NCI-H82 treated with DMSO at 0.1 percent for 48 hours (cell line): ENCODE measurements at regions not wholly inside any gene's neighbourhood (a gene's known extent, or its start where the extent isn't known, plus 50 kb on each side); places are given as distances from the start of the nearest gene placed in this dataset.

ENCODE experiments used
- DNase-seq: peaks from one replicate; lab custom pipeline; 2025; ENCODE audit not compliant: unreplicated experiment; lab: John Stamatoyannopoulos, UW

DNA sequence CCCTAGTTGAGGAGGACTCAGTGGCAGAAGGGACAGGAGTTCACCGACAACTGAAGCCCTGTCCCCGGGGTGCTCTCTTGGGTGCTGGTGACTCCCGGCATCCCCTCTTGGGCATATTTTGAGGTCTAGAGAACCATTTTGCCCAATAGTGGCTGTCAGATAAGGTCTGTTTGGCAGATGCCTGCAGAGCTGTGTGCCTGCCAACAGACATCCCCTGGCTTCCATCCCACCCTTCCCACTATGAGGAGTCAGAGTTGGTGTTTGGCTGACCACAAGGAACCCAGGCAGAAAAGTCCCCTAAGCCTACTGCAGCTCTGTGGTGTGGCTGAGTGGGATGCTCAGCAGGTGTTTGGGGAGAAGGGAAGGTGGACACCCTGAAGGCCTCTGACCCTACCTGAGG is 207.0 kb downstream of the AUH start:
- no peak for DNase-seq

DNA sequence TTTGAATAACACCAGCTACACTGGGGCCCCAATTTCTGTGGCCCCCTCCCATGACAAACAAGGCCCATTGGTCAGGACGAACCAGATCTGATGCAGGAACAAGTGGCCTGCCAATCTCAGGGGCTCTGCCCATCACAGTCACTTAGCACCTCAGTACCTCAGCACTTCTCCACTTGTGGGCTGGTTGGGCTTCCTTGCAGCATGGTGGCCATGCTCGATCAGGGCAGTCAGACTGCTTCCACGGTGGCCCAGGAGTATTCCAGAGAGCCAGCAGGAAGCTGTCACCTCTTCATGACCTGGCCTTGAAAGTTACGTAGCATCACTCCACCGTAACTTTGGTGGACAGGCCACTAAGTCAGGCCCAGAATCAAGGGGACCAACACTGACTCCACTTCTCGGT is 206.5 kb downstream of the AUH start:
- no peak for DNase-seq

DNA sequence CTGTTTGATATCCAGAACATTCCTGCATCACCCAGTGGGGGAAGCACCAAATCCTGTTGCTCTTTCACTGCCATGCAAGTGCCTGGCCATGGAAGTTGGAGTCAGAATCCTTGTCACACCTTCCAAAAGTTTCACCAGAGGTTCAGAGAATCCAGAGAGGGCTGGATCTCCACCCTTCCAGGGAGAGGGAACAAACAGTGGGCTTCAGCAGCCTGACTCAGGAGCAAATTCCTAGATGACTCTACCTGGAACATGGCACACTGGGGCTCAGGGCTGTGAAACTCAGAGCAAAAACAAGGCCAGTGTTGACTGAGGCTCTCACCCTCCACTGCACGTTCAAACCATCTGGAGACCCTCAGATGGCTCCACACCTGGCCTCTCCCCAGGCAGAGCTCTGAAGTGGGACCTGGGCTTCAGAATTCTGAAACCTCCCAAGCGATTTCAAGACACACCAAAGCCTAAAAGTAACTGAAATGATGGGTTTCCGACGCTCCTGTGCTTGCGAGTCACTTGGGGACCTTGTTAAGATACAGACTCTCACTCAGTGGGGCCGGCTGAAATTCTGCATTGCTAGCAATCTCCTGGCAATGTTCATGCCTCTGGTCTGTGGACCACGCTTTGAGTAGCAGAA is 205.9 kb downstream of the AUH start:
- DNase-seq: no peak

DNA sequence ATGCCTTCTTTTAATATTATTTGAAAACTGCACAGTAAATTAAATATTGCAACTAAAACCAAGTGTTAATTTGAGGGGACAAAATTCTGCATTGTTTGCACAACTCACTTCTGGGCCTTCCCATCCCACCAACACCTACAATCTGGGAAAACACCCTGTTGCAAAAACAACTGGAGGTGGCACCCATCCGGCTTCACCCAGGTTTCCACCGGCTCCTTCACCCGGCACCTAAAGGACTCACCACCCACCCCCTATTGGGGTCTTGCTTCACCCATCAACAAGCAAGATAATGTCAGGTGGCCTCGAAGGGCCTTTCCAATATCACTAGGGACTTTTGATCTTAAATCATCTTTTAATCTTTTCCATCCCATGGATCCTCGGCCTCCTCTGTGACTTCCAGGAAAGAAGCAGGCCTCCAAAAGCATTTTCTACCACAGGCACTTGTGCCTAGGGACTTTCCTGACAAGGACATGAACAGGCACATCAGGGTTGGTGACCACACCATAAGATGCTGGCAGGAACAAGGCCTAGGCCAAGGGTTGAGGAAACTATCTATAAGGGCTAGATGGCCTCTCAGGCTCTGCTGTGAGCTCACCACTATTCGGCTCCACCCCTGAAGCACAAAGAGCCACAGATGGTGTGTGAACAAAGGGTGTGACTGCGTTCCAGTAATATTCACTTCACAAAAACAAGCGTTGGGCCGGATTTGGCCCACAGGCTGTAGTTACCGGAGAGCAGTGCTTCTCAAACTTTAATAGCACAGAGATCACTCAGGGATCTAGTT is 205.1 kb downstream of the AUH start:
- no peak for DNase-seq

DNA sequence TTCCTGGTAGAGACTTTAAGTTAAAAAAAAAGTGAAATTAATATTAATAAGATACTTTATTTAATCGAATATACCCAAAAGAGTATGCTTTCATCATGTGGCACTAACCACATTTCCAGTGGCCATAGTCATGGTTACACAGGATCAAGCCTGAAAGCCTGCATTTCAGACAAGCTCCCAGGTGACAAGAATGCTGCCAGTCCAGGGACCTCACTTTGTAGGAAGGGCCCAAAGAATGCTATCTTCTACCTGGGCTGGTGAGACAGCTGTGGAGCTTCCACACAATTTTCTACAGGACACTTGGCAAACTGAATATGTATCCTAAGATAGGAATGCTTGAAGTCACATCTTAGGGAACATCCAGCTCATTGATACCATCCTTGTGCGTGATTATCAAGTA is 203.8 kb downstream of the AUH start:
- no peak for DNase-seq

DNA sequence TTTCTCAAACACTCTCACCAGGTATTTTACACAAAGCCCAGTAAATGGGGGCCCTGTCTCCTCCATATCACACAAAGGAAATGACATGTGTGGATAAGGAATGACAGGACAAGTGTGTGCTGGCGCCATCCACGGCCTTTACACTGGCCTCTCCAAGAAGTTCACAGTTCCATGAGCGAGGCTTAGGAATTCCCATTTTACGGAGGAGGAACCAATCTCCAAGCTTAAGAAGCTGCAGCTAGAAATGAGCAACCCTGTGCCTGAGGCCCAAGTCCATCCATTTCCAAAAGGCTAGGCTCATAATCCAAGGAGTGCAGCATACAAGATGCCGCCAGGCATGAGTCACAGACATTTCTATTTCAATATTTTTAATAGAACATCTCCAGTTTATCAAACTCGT is 203.4 kb downstream of the AUH start:
- DNase-seq: no peak

DNA sequence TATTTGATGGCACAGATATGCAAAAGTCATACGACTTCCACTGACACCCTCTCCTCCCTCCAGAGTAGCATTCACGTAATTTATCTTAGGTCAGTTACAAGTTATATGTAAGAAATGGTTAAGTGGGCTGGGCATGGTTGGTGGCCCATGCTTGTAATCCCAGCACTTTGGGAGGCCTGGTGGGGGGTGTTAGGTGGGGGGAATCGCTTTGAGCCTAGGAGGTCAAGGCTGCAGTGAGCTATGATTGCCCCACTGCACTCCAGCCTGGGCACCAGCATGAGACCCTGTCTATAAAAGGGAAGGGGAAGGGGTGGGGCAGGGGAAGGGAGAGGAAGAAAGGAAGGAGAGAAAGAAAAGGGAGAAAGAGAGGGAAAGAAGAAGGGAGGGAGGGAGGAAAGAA is 202.8 kb downstream of the AUH start:
- DNase-seq: no peak

DNA sequence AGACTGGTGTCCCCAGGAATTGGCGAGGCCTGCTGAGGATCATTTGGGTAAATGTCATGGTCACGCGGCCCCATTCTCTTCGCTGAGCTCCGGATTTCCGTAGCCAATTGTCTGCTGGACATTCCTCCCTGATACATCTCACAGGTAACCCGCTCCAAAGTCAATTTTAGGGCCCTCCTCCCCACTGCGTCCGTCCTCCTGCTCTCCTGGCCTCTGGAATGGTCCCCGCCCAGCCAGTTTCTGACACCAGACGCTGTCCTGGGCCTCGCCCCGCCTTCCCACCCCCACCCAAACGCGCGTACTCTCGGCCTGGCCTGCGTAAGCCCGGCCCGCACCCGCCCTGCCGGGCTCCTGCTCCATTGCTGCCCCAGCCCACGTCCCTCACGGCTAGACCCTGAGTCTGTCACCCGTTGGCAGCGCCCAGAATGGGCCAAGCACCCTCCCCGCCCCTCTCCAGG is 202.0 kb downstream of the AUH start:
- no peak for DNase-seq

DNA sequence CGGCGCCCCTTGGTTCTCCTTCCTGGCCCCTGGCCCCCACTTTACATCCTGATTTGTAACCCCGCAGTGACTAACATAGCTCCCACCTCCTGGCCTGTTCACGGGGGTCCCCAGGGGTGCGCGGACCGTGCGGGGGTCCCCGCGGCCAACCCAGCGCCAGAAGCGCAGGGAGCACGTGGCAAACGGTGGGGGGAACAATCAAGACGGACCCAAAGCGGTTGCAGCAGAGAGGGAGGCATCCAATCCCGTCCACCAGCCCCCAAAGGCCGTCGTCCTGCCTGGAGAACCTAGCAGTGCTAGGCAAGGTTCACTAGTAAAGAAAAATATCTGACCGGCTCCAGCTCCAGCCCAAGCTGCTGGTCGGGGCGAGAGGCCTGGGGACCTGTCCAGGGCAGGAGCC is 201.5 kb downstream of the AUH start:
- DNase-seq: no peak

DNA sequence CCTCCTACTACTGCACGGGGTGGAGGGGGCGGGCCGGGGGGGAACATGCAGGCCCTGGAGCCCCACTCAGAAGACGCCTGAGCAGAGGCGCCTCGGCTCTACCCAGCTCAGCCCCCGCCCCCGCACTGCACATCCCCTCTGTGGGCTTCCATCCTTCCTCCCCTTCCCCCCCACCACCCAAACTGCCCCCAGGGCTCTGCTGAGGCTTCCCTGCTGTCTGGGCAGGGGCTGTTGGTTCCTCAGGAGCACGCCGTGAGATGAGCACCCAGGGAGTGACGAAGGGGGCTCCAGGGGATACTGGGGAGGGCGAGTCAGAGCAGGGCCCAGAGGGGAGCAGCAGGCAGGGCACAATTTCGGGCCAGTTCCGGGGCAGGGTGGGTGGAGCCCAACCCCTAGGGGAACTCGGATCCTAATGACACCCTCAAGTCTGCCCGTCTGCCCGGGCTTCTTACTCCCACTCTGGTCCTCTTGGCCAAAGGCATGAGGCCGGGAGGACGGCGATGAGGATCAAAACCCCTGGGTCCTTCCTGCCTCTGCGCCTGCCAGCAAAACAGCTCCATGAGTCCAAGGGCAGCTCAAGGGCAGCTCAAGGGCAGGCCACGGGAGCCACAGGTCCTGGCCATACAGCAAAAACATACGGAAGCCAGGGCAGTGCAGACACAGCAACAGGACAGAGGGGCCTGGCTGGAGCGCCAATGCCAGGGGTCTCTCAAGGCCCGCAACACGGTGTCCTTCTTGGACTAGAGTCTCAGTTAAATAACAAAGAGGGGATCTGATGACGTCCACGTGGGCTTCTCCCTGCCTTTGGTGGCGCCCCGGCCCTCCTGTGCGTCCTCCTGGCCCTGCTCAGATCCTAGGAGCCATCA is 200.9 kb downstream of the AUH start:
- DNase-seq: no peak

DNA sequence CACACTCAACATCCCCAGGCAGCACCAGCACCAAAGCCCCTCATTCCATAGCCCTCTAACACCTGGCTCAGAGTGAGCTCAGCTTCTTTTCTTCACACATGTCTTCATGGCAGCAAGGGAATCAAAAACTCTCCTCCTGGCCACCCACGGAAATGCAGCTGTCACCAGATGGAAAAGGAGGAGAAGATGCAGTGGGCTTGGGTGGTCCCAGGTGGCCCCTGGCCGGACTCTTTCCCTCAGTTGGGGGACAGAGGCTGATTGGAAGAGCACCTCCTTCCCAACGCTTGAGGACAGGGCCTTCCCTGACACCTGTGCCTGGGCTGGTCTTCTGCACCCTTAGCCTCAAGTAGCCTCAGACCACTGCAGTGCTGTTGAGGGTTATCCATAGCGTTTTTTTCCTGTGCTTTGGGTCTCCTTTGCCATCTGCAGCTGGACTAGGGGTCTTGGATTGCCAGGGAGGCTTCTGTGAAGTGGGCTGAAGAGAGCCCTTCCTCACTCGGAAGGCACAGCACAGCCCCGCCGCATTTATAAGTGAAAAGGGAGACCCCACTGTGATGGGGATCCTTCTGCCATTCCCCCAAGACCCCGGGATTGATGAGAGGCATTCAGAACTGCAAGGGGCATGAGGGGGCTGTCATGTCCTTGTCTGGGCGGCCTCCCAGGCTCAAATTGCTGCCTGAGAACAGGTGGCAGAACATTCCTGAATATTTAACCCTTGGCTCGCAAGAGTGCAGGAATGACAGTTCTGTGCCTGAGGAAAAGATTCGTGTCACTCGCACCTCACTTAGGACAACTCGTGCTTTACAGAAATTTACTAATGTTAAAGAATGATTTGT is 200.0 kb downstream of the AUH start:
- no peak for DNase-seq

DNA sequence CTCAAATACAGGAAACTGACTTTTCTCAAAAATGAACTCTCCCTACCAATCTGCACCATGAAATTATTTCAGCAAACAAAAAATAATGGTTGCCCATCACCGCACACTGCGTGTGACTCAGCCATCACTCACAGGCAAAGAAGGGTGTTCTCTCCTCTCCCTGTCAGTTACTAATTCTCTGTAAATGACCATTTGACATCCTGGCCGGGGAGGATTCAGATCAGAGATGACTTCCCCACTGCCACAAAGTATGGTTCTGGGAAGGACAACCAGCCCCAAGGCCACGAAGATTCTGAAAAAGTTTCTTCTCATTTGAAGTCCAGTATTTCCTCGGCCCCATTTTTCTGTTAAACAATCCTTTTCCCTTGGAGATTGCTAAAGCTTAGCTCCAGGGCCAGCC is 199.4 kb downstream of the AUH start:
- DNase-seq: no peak

DNA sequence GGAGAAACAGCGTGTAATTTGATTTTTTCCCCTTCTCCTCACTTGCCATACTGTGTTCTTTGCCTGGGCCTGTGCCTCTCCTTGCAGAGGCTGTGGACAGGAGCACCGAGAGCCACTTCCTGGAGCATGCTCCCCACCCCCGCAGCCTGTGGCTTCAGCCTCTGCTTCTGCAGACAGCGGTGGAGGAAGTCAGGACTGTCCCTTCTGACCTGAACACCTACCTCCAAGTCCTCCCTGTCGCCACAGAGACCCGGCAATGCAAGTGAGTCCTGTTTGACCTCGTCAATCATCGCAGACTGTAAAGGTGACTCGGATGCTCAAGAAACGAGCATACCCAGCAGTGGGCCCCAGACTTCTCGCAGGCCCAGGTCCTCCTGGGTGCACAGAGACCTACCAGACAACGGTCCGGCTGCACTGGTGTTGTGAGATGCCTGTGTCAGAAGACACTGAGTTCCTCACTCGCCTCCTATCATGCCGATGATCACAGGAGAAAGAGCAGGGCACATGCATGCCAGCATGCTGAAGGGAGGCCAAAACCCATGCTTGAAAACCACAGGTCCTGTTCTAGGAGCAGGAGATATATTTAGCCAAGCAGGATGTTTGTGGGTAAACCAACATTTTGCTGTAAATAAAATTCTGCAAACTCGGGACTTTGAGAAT is 198.8 kb downstream of the AUH start:
- no peak for DNase-seq

DNA sequence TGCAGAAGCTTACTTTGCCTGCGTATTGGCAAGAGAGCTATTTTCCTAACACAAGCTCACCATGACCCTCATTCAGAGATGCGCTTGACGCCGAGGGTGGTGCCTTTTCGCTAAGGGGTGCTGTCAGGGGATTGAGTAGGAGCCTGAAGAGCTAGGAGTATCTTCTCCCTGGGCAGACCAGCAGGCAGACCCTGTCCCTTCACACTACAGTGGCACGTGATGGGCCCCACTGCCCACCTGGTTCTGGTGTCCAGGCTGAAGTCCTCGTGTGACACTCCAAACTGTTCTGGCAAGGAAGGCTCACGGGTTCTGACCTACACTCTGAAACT is 198.3 kb downstream of the AUH start:
- no peak for DNase-seq

DNA sequence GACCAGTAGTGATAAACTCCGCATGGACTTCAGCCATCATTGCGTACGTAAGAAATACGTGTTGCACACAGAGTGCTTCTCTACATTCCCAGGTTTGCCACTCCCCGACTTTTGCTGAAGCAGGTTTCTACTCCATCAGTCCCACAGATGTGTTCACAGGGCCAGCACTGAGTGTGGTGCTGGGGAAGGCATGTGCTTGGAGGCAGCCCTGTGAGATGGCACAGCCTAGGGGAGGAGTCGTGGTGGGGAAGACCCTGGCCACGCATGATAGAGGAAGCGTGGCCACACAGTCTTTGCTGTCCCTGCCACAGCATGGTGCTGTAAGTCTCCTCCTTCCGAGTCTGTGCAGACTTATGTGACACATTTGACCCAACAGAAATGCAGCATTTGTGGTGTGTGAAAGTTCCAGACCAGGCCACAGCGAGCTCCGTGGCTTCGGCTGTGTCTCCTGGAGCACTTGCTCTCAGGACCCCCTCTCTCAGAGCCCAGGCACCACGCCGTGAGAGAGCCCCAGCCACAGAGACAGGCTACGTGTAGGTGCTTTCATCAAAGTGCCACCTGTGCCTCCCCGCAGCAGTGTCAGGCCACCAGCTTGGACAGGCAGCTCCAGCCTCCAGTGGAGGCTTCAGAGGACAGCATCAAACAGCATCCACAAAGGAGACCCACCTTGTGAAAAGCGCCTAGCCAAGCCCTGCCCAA is 197.8 kb downstream of the AUH start:
- no peak for DNase-seq
